ENCODE measurements at regions not wholly inside any gene's neighbourhood (a gene's known extent, or its start where the extent isn't known, plus 50 kb on each side); places are given as distances from the start of the nearest gene placed in this dataset.

DNA sequence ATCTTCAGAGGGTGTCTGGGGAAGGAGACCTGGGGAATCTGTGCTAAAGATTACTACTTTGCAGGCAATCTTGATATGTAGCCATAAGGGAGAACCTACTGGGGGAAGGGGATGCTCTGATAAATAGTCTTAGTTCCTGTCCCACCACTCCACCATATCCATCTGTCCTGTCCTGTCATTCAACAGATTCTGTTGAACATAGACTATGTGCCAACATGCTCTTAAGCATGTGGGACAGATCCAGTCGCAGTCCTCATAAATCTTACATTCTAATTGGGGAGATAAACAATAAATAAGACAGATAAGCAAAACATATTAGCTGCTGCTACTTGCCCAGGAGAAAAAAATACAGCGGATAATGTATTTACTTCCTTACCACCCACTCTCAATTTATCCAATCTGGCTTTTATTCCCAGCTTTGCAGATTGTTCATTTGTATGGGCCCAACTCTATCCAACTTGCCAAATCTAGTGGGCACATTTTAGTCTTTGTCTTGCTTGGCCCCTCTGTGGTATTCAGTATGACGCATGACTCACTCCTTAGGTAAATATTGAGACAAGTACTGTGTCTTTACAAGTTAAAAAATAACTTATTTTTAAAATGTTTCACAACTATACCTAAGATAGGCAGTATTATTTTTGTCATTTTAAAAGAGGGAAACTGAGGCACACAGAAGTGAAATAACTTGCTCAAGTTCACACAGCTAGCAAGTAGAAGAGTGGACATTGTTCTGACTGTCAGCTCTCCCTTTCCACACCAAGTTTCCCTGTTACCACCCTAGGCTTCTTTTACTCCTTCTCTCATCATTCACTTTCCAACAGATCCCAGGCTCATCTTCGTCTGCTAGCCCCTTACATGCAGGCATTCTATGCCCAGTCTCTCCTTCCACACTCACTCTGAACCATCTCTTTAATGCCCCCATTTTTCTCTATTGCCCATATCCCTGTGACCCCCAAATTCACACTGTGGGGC, 133.6 kb upstream of the SESN3 start:
- TF ChIP-seq USF2 (IDR thresholded peaks at IDR 0.05; ENCODE audit: low read depth, low read length) (no peak), SMC3 (IDR thresholded peaks at IDR 0.05; ENCODE audit: low read depth, low read length) (no peak), POLR2A (IDR thresholded peaks at IDR 0.05; ENCODE audit: low read depth, low read length) (no peak), RFX5 (IDR thresholded peaks at IDR 0.05; ENCODE audit: low read depth, low read length) (no peak)
- TF ChIP-seq, protein P1, sequence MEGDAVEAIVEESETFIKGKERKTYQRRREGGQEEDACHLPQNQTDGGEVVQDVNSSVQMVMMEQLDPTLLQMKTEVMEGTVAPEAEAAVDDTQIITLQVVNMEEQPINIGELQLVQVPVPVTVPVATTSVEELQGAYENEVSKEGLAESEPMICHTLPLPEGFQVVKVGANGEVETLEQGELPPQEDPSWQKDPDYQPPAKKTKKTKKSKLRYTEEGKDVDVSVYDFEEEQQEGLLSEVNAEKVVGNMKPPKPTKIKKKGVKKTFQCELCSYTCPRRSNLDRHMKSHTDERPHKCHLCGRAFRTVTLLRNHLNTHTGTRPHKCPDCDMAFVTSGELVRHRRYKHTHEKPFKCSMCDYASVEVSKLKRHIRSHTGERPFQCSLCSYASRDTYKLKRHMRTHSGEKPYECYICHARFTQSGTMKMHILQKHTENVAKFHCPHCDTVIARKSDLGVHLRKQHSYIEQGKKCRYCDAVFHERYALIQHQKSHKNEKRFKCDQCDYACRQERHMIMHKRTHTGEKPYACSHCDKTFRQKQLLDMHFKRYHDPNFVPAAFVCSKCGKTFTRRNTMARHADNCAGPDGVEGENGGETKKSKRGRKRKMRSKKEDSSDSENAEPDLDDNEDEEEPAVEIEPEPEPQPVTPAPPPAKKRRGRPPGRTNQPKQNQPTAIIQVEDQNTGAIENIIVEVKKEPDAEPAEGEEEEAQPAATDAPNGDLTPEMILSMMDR (conservative IDR thresholded peaks at IDR 0.05; ENCODE audit: low read depth, low read length), result no peak
- TF ChIP-seq, protein P2, sequence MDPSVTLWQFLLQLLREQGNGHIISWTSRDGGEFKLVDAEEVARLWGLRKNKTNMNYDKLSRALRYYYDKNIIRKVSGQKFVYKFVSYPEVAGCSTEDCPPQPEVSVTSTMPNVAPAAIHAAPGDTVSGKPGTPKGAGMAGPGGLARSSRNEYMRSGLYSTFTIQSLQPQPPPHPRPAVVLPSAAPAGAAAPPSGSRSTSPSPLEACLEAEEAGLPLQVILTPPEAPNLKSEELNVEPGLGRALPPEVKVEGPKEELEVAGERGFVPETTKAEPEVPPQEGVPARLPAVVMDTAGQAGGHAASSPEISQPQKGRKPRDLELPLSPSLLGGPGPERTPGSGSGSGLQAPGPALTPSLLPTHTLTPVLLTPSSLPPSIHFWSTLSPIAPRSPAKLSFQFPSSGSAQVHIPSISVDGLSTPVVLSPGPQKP (IDR thresholded peaks at IDR 0.05; ENCODE audit: borderline replicate concordance, low read depth, low read length), result no peak

Data from IMR-90 (cell line).